Neuronal stem cell (in vitro differentiated cells): ENCODE measurements at regions not wholly inside any gene's neighbourhood (a gene's known extent, or its start where the extent isn't known, plus 50 kb on each side); places are given as distances from the start of the nearest gene placed in this dataset.

Source experiments
- DNase-seq: peaks from one replicate; pipeline ENCODE4 v3.0.0-alpha.2; 2013; ENCODE audit warnings: low spot score
- H2AFZ ChIP-seq: one replicate; pipeline ENCODE4 v1.6.1; 2013; ENCODE audit warnings: mild to moderate bottlenecking, low read length, inconsistent platforms
- H2AK5ac ChIP-seq: 2 replicates; pipeline ENCODE4 v1.6.1; 2013; ENCODE audit warnings: low read depth, mild to moderate bottlenecking, inconsistent platforms, low read length, moderate library complexity, mixed read lengths
- H2BK120ac ChIP-seq: 2 replicates; pipeline ENCODE4 v1.6.1; 2013; ENCODE audit warnings: low read depth, mild to moderate bottlenecking, inconsistent platforms, low read length, moderate library complexity, mixed read lengths
- H2BK12ac ChIP-seq: one replicate; pipeline ENCODE4 v1.6.1; 2013; ENCODE audit warnings: low read length, inconsistent platforms
- H2BK15ac ChIP-seq: 2 replicates; pipeline ENCODE4 v1.6.1; 2013; ENCODE audit warnings: mild to moderate bottlenecking, low read length, inconsistent platforms, mixed read lengths
- H2BK5ac ChIP-seq: one replicate; pipeline ENCODE4 v1.6.1; 2013; ENCODE audit warnings: inconsistent platforms, mild to moderate bottlenecking, low read length, moderate library complexity
- H3K14ac ChIP-seq: one replicate; pipeline ENCODE4 v1.6.1; 2013; ENCODE audit warnings: low read length, inconsistent platforms
- H3K18ac ChIP-seq: 2 replicates; pipeline ENCODE4 v1.6.1; 2013; ENCODE audit warnings: low read length, inconsistent platforms
- H3K23ac ChIP-seq: 2 replicates; pipeline ENCODE4 v1.6.1; 2013; ENCODE audit warnings: low read depth, mild to moderate bottlenecking, mixed read lengths, low read length, inconsistent platforms; ENCODE audit not compliant: poor library complexity
- H3K27ac ChIP-seq: replicated peaks from 3 replicates; pipeline ENCODE4 v1.5.1; 2013; ENCODE audit warnings: low read length, inconsistent platforms
- H3K27me3 ChIP-seq, 3 experiments: 2 replicates each; pipeline ENCODE4 v1.6.1; 2013; ENCODE audit warnings: low read length in 3 of 3, mild to moderate bottlenecking in 2 of 3, inconsistent platforms in 1 of 3, low read depth in 1 of 3, mixed read lengths in 1 of 3, moderate library complexity in 1 of 3; ENCODE audit not compliant: control insufficient read depth in 3 of 3, insufficient read depth in 3 of 3
- H3K36me3 ChIP-seq, 2 donors: replicated peaks in 1 of 2; 2 replicates each; pipeline ENCODE4 v1.6.1; 2013; ENCODE audit warnings: low read length in 2 of 2; ENCODE audit not compliant: control insufficient read depth in 2 of 2, insufficient read depth in 2 of 2
- H3K4ac ChIP-seq: 2 replicates; pipeline ENCODE4 v1.6.1; 2013; ENCODE audit warnings: inconsistent platforms, mild to moderate bottlenecking, low read length, moderate library complexity
- H3K4me1 ChIP-seq, 2 donors: 1 replicate in 1 of 2; 2 replicates in 1 of 2; pipeline ENCODE4 v1.6.1; 2013; ENCODE audit warnings: low read length in 2 of 2, low read depth in 1 of 2; ENCODE audit not compliant: control insufficient read depth in 2 of 2, insufficient read depth in 1 of 2
- H3K4me2 ChIP-seq: one replicate; pipeline ENCODE4 v1.6.1; 2013; ENCODE audit warnings: mild to moderate bottlenecking, low read length, inconsistent platforms; ENCODE audit not compliant: insufficient read depth, poor library complexity, severe bottlenecking
- H3K4me3 ChIP-seq, 2 donors: 2 replicates each; pipeline ENCODE4 v1.5.1; 2013; ENCODE audit warnings: low read length in 2 of 2, mild to moderate bottlenecking in 2 of 2, inconsistent platforms in 1 of 2, moderate library complexity in 1 of 2
- H3K79me1 ChIP-seq: one replicate; pipeline ENCODE4 v1.6.1; 2013; ENCODE audit warnings: low read depth, mild to moderate bottlenecking, inconsistent platforms, low read length, moderate library complexity
- H3K9ac ChIP-seq: one replicate; pipeline ENCODE4 v1.6.1; 2013; ENCODE audit warnings: mild to moderate bottlenecking, low read depth, low read length, inconsistent platforms; ENCODE audit not compliant: poor library complexity
- H3K9me3 ChIP-seq, 2 donors: replicated peaks in 1 of 2; 2 replicates each; pipeline versions ENCODE3 to v1.6.1; 2013; ENCODE audit warnings: low read length in 2 of 2, mild to moderate bottlenecking in 2 of 2, inconsistent platforms in 1 of 2, low read depth in 1 of 2, mixed read lengths in 1 of 2, moderate library complexity in 1 of 2; ENCODE audit not compliant: control insufficient read depth in 2 of 2, insufficient read depth in 1 of 2
- H4K8ac ChIP-seq: one replicate; pipeline ENCODE4 v1.6.1; 2013; ENCODE audit warnings: low read depth, mild to moderate bottlenecking, inconsistent platforms, low read length, moderate library complexity
- H4K91ac ChIP-seq: one replicate; pipeline ENCODE4 v1.6.1; 2013; ENCODE audit warnings: low read length, low read depth, mild to moderate bottlenecking, inconsistent platforms; ENCODE audit not compliant: poor library complexity
- WGBS, 2 donors: extraction: QIAGEN DNeasy Blood & Tissue Kit; methylation state at CpG; one replicate each; pipeline ENCODE4 v1.1.7; 2013; ENCODE audit warnings: missing lambda C conversion rate in 2 of 2, mixed read lengths in 1 of 2; ENCODE audit not compliant: insufficient read length in 2 of 2, insufficient replicate concordance in 1 of 2; ENCODE audit errors: extremely low coverage in 2 of 2; 5-methylcytosine and 5-hydroxymethylcytosine counted together

DNA sequence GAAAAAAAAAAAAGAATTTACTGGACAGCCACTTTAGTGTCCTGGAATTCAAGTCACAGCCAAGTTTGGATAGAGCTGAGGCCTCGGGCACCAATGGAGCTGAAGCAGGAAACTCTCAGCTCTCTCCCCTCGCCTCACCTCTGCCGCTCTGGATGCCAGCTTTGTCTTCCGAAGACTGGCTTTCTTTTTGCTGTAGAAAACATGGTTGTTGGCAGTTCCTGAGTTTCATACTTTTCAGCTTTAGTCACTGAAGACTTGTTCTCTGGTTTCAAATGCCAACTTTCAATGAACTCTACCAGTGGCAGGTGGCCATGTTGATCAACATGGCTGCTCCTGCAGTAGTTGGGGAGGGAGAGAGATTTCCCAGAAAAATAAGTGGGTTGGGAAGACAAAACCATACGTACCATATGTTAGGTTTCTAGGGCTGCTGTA is 142.2 kb downstream of the SNX18 start:
- no peak for DNase-seq
- H3K9ac ChIP-seq, result no peak overlapping the region
- H3K9me3 ChIP-seq, result no peaks in the 10 kb centered on the region
- no peak overlapping the region for H4K91ac ChIP-seq
- no peak overlapping the region for H2AK5ac ChIP-seq
- no peak overlapping the region for H2BK120ac ChIP-seq
- no CpG with 5 or more reads among the region's 5 CpGs for WGBS, 2 donors
- no peak overlapping the region for H3K14ac ChIP-seq
- peaks cover 0 to 2% of the 10 kb centered on the region in 2 donors for H3K4me1 ChIP-seq
- H2AFZ ChIP-seq, result peak overlapping the region; percentile 42
- H2BK5ac ChIP-seq, result no peak overlapping the region
- H3K4me3 ChIP-seq, result no peak overlapping the region
- H3K4me2 ChIP-seq, result no peak overlapping the region
- H3K79me1 ChIP-seq, result no peaks in the 10 kb centered on the region
- H3K27ac ChIP-seq, result no peak overlapping the region
- no peak overlapping the region for H2BK12ac ChIP-seq
- no peak overlapping the region for H3K23ac ChIP-seq
- H2BK15ac ChIP-seq, result no peak overlapping the region
- no peak overlapping the region for H4K8ac ChIP-seq
- no peaks in the 10 kb centered on the region for H3K27me3 ChIP-seq
- no peaks in the 10 kb centered on the region for H3K36me3 ChIP-seq
- no peak overlapping the region for H3K4ac ChIP-seq
- no peak overlapping the region for H3K18ac ChIP-seq

DNA sequence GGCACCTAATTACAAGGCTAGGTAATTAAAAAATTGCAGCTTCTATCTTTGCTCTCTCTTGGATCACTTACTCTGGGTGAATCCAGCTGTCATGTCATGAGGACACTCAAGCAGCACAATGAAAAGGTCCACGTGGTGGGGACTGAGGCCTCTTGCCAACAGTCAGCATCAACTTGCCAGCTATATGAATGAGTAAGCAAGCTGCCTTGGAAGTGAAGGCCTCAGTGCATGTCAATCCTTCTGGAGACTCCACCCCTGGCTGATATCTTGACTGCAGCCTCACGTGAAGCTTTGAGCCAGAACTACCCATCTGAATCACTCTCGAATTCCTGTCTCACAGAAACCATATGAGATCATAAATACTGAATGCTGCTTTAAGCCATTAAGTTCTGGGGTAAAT is 140.5 kb downstream of the SNX18 start:
- H3K27ac ChIP-seq, result no peak overlapping the region
- no peaks in the 10 kb centered on the region for H3K79me1 ChIP-seq
- H3K9ac ChIP-seq, result no peak overlapping the region
- H4K91ac ChIP-seq, result no peak overlapping the region
- H2BK5ac ChIP-seq, result no peak overlapping the region
- H2AK5ac ChIP-seq, result no peak overlapping the region
- no peak overlapping the region for H4K8ac ChIP-seq
- peak overlapping the region; percentile 44 for H3K18ac ChIP-seq
- no peak for DNase-seq
- H3K14ac ChIP-seq, result no peak overlapping the region
- H3K4me2 ChIP-seq, result no peak overlapping the region
- no CpG with 5 or more reads among the region's 3 CpGs for WGBS, 2 donors
- H2AFZ ChIP-seq, result no peak overlapping the region
- H3K4me1 ChIP-seq, result no peaks in the 10 kb centered on the region
- H2BK15ac ChIP-seq, result no peak overlapping the region
- no peak overlapping the region for H3K4me3 ChIP-seq
- H2BK120ac ChIP-seq, result no peak overlapping the region
- H3K4ac ChIP-seq, result no peak overlapping the region
- H2BK12ac ChIP-seq, result no peak overlapping the region
- no peaks in the 10 kb centered on the region for H3K9me3 ChIP-seq
- no peak overlapping the region for H3K23ac ChIP-seq
- no peaks in the 10 kb centered on the region for H3K27me3 ChIP-seq
- no peaks in the 10 kb centered on the region for H3K36me3 ChIP-seq

DNA sequence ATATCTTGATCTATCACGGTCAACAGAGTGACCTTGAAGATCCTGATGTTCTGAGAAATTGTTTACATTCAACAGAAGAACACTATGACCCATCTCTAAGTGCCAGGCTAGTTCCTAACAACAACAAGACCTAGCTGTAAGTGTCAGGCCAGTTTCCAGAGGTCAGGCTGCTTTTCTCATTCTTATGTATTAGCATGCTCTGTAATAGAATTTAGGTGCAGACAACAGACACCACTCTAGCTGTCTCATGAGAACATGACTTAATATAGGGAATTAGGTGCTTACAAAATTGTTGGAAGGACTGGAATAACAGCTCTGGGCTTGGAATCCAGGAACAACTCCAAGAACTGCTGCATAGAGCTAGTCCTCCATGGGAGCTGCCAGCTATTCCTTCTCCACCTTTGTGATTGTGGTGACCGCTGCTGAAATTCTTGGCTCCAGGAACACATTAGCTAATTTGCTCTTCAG is 138.7 kb downstream of the SNX18 start:
- H3K14ac ChIP-seq, result no peak overlapping the region
- no peak overlapping the region for H3K18ac ChIP-seq
- no peaks in the 10 kb centered on the region for H3K9me3 ChIP-seq
- H2BK15ac ChIP-seq, result no peak overlapping the region
- H2BK120ac ChIP-seq, result no peak overlapping the region
- H2AFZ ChIP-seq, result no peak overlapping the region
- H2BK5ac ChIP-seq, result no peak overlapping the region
- H3K4me2 ChIP-seq, result no peak overlapping the region
- no peak overlapping the region for H4K8ac ChIP-seq
- H3K4ac ChIP-seq, result no peak overlapping the region
- H2BK12ac ChIP-seq, result no peak overlapping the region
- H3K23ac ChIP-seq, result no peak overlapping the region
- no peaks in the 10 kb centered on the region for H3K4me1 ChIP-seq
- H3K79me1 ChIP-seq, result no peaks in the 10 kb centered on the region
- no peaks in the 10 kb centered on the region for H3K27me3 ChIP-seq
- no peak overlapping the region for H4K91ac ChIP-seq
- no peak overlapping the region for H3K4me3 ChIP-seq
- H2AK5ac ChIP-seq, result no peak overlapping the region
- no peak overlapping the region for H3K27ac ChIP-seq
- no CpG with 5 or more reads among the region's 2 CpGs for WGBS, 2 donors
- H3K36me3 ChIP-seq, result no peaks in the 10 kb centered on the region
- no peak for DNase-seq
- H3K9ac ChIP-seq, result no peak overlapping the region

DNA sequence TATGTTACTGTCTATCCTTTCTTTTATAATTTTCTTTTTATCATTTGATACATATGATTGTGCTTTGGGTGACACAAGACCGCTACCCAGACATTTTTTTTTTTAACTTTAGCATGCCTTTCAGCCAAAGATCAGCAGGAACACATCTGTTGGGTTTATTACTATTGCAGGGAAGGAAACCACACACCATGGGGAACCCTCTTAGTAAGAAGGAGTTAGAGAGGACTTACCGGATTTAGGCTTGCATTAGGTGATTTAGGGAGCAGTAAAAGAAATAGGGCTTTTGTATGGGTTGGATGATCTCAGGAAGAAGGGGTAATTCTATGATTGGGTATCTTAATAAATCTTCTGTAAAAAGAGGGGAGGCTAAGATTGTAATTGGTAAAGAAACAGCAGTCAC is 138.2 kb downstream of the SNX18 start:
- Histone ChIP-seq H3K4me3 (no peak overlapping the region), H3K18ac (no peak overlapping the region), H3K4me2 (no peak overlapping the region), H4K8ac (no peak overlapping the region), H3K4ac (no peak overlapping the region), H3K79me1 (no peaks in the 10 kb centered on the region), H2BK15ac (no peak overlapping the region), H2AK5ac (no peak overlapping the region), H2BK120ac (no peak overlapping the region), H3K14ac (no peak overlapping the region), H3K27ac (no peak overlapping the region), H4K91ac (no peak overlapping the region), H2BK12ac (no peak overlapping the region), H3K23ac (no peak overlapping the region), H2BK5ac (no peak overlapping the region), H3K36me3 (no peaks in the 10 kb centered on the region), H3K4me1 (no peaks in the 10 kb centered on the region), H3K9ac (no peak overlapping the region), H3K27me3 (no peaks in the 10 kb centered on the region), H3K9me3 (no peaks in the 10 kb centered on the region), H2AFZ (no peak overlapping the region)
- DNase-seq, result no peak
- no CpG with 5 or more reads among the region's 2 CpGs for WGBS, 2 donors
